ENCODE measurements at regions not wholly inside any gene's neighbourhood (a gene's known extent, or its start where the extent isn't known, plus 50 kb on each side); places are given as distances from the start of the nearest gene placed in this dataset.
"Not testable (repeated sequence)": the region's sequence is repeated elsewhere in the genome, so short reads cannot be mapped to it uniquely, and the experiment has no call there.

- TF ChIP-seq CTCF (IDR thresholded peaks at IDR 0.05; ENCODE audit: low read depth, low read length): no peak
- H3K9me3 ChIP-seq: no peaks in the 10 kb centered on the region
- no peak for DNase-seq
- no peak overlapping the region for H3K4me3 ChIP-seq (ENCODE audit: low read depth, low read length)
- H3K27me3 ChIP-seq: no peaks in the 10 kb centered on the region
- H3K4me1 ChIP-seq: no peaks in the 10 kb centered on the region
- H3K36me3 ChIP-seq: no peaks in the 10 kb centered on the region
These were observed 422.8 kb upstream of the EPHA7 start for GRCh38 chr6:93842178-93842577.

GRCh38 chr6:93835451-93836145 lies 416.2 kb upstream of the EPHA7 start:
- H3K9me3 ChIP-seq; DNase-seq; H3K4me1 ChIP-seq; H3K36me3 ChIP-seq; H3K27me3 ChIP-seq; H3K4me3 ChIP-seq (ENCODE audit: low read depth, low read length): not testable (repeated sequence)

- H3K4me1 ChIP-seq; H3K4me3 ChIP-seq (ENCODE audit: low read depth, low read length); H3K9me3 ChIP-seq; H3K36me3 ChIP-seq; DNase-seq; H3K27me3 ChIP-seq: not testable (repeated sequence)
These were observed 415.7 kb upstream of the EPHA7 start for GRCh38 chr6:93835026-93835425.

GRCh38 chr6:93833326-93833725 lies 414.0 kb upstream of the EPHA7 start:
- not testable (repeated sequence) for H3K4me3 ChIP-seq (ENCODE audit: low read depth, low read length); H3K4me1 ChIP-seq; H3K9me3 ChIP-seq; DNase-seq; H3K27me3 ChIP-seq; H3K36me3 ChIP-seq

GRCh38 chr6:93829757-93830156 lies 410.4 kb upstream of the EPHA7 start:
- H3K36me3 ChIP-seq; H3K27me3 ChIP-seq; H3K4me3 ChIP-seq (ENCODE audit: low read depth, low read length); H3K9me3 ChIP-seq; DNase-seq; H3K4me1 ChIP-seq: not testable (repeated sequence)

GRCh38 chr6:93829009-93829408 lies 409.6 kb upstream of the EPHA7 start:
- no peak overlapping the region for H3K4me3 ChIP-seq (ENCODE audit: low read depth, low read length)
- H3K27me3 ChIP-seq: no peaks in the 10 kb centered on the region
- TF ChIP-seq CTCF (IDR thresholded peaks at IDR 0.05; ENCODE audit: low read depth, low read length): no peak
- H3K9me3 ChIP-seq: no peaks in the 10 kb centered on the region
- H3K4me1 ChIP-seq: no peaks in the 10 kb centered on the region
- no peaks in the 10 kb centered on the region for H3K36me3 ChIP-seq
- no peak for DNase-seq

- no peak for DNase-seq
- no peaks in the 10 kb centered on the region for H3K36me3 ChIP-seq
- H3K4me1 ChIP-seq: no peaks in the 10 kb centered on the region
- no peaks in the 10 kb centered on the region for H3K9me3 ChIP-seq
- TF ChIP-seq CTCF (IDR thresholded peaks at IDR 0.05; ENCODE audit: low read depth, low read length): no peak
- no peak overlapping the region for H3K4me3 ChIP-seq (ENCODE audit: low read depth, low read length)
- no peaks in the 10 kb centered on the region for H3K27me3 ChIP-seq
These were observed 409.2 kb upstream of the EPHA7 start for GRCh38 chr6:93828553-93828952.

- Histone ChIP-seq H3K36me3 (no peaks in the 10 kb centered on the region), H3K4me1 (no peaks in the 10 kb centered on the region), H3K9me3 (no peaks in the 10 kb centered on the region), H3K4me3 (ENCODE audit: low read depth, low read length) (no peak overlapping the region), H3K27me3 (no peaks in the 10 kb centered on the region)
- DNase-seq: no peak
- TF ChIP-seq CTCF (IDR thresholded peaks at IDR 0.05; ENCODE audit: low read depth, low read length): no peak
These were observed 408.4 kb upstream of the EPHA7 start for GRCh38 chr6:93827728-93828127.

All from BE2C (cell line).